ENCODE measurements at regions not wholly inside any gene's neighbourhood (a gene's known extent, or its start where the extent isn't known, plus 50 kb on each side); places are given as distances from the start of the nearest gene placed in this dataset.
A peak's percentile ranks its signal among the peaks of the same experiment; 100 is the strongest.
"Not testable (repeated sequence)": the region's sequence is repeated elsewhere in the genome, so short reads cannot be mapped to it uniquely, and the experiment has no call there.

GRCh38 chr12:9405886-9406563 lies 197.8 kb upstream of the PZP start:
- DNase-seq (no peak), ATAC-seq (no peak)
- TF ChIP-seq, protein P1, sequence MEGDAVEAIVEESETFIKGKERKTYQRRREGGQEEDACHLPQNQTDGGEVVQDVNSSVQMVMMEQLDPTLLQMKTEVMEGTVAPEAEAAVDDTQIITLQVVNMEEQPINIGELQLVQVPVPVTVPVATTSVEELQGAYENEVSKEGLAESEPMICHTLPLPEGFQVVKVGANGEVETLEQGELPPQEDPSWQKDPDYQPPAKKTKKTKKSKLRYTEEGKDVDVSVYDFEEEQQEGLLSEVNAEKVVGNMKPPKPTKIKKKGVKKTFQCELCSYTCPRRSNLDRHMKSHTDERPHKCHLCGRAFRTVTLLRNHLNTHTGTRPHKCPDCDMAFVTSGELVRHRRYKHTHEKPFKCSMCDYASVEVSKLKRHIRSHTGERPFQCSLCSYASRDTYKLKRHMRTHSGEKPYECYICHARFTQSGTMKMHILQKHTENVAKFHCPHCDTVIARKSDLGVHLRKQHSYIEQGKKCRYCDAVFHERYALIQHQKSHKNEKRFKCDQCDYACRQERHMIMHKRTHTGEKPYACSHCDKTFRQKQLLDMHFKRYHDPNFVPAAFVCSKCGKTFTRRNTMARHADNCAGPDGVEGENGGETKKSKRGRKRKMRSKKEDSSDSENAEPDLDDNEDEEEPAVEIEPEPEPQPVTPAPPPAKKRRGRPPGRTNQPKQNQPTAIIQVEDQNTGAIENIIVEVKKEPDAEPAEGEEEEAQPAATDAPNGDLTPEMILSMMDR (IDR thresholded peaks at IDR 0.05), result no peak
- TF ChIP-seq POLR2A (IDR thresholded peaks at IDR 0.05), result no peak
- Histone ChIP-seq H3K27ac (no peak overlapping the region), H3K36me3 (no peaks in the 10 kb centered on the region), H3K9me3 (no peaks in the 10 kb centered on the region), H3K4me1 (no peaks in the 10 kb centered on the region), H3K27me3 (no peaks in the 10 kb centered on the region), H3K4me3 (no peak overlapping the region)
- 90% methylated on average over 2 of the region's 25 CpGs for WGBS (ENCODE audit: insufficient coverage, low coverage, low lambda C conversion rate, missing lambda C conversion rate)
- intact Hi-C loops (cut with DNase I), result no loop called here

GRCh38 chr12:9404469-9405260 lies 196.5 kb upstream of the PZP start:
- intact Hi-C loops (cut with DNase I), result no loop called here
- ATAC-seq (peak in 1 of 4 donors; percentile 54), DNase-seq (no peak)
- WGBS (ENCODE audit: insufficient coverage, low coverage, low lambda C conversion rate, missing lambda C conversion rate), result 93% methylated on average over 15 of the region's 39 CpGs
- H3K9me3 ChIP-seq, result no peaks in the 10 kb centered on the region
- H3K4me3 ChIP-seq, result no peak overlapping the region
- no peaks in the 10 kb centered on the region for H3K36me3 ChIP-seq
- no peaks in the 10 kb centered on the region for H3K27me3 ChIP-seq
- no peaks in the 10 kb centered on the region for H3K4me1 ChIP-seq
- TF ChIP-seq POLR2A (IDR thresholded peaks at IDR 0.05), result no peak
- TF ChIP-seq, protein P1 (IDR thresholded peaks at IDR 0.05), result no peak
- no peak overlapping the region for H3K27ac ChIP-seq

DNA sequence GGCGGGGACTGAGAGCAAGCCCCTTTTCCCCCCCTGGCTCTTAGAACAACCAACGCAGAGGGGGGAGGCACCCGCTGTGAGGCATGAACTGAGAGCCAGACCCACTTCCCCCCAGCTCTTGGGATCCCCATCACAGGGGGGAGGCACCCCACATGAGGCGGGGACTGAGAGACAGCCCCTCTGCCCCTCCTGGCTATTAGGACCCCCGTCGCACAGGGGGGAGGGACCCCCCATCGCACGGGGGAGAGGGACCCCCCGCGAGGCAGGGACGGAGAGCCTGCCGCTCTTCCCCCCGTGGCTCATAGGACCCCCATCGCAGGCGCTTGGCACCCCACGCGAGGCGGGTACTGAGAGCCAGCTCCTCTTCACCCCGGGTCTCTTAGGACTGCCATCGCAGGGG lies 195.8 kb upstream of the PZP start:
- WGBS (ENCODE audit: insufficient coverage, low coverage, low lambda C conversion rate, missing lambda C conversion rate), result 65% methylated on average over 6 of the region's 20 CpGs
- no peaks in the 10 kb centered on the region for H3K36me3 ChIP-seq
- H3K27ac ChIP-seq, result no peak overlapping the region
- TF ChIP-seq POLR2A (IDR thresholded peaks at IDR 0.05), result no peak
- no peaks in the 10 kb centered on the region for H3K4me1 ChIP-seq
- no peaks in the 10 kb centered on the region for H3K27me3 ChIP-seq
- ATAC-seq, result peak in 1 of 4 donors; percentile 21
- H3K9me3 ChIP-seq, result no peaks in the 10 kb centered on the region
- DNase-seq, result no peak
- no peak overlapping the region for H3K4me3 ChIP-seq
- intact Hi-C loops (cut with DNase I), result no loop called here

DNA sequence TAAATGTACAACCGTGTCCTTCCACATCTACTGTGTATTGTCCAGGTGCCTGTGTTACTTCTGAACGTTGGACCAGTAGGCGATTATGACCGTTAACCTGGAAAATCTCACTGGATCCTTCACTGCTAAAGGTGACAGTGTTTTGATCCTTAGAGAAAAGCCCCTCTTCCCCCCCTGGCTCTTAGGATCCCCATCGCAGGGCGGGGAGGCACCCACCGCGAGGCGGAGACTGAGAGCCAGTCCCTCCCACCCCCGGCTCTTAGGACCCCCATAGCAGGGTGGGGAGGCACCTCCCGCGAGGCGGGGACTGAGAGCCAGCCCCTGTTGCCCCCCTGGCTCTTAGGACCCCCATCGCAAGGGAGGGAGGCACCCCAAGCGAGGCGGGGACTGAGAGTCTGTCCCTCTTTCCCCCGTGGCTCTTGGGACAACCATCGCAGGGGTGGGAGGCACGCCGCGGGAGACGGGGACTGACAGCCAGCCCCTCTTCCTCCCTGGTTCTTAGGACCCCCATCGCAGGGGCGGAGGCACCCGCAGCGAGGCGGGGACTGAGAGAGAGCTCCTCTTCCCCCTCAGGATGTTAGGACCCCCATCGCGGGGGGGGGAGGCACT lies 194.3 kb upstream of the PZP start:
- ATAC-seq; H3K36me3 ChIP-seq; H3K27ac ChIP-seq; H3K4me3 ChIP-seq; H3K27me3 ChIP-seq; H3K4me1 ChIP-seq; intact Hi-C loops (cut with DNase I); H3K9me3 ChIP-seq; DNase-seq: not testable (repeated sequence)
- 38% methylated on average over 4 of the region's 29 CpGs for WGBS (ENCODE audit: insufficient coverage, low coverage, low lambda C conversion rate, missing lambda C conversion rate)

GRCh38 chr12:9396367-9396766 lies 188.2 kb upstream of the PZP start:
- H3K4me1 ChIP-seq; H3K4me3 ChIP-seq; DNase-seq; H3K36me3 ChIP-seq; H3K27ac ChIP-seq; H3K9me3 ChIP-seq; ATAC-seq; intact Hi-C loops (cut with DNase I); H3K27me3 ChIP-seq: not testable (repeated sequence)
- WGBS (ENCODE audit: insufficient coverage, low coverage, low lambda C conversion rate, missing lambda C conversion rate), result 95% methylated on average over 10 of the region's 14 CpGs

GRCh38 chr12:9395220-9395619 lies 187.0 kb upstream of the PZP start:
- H3K27me3 ChIP-seq; ATAC-seq; H3K36me3 ChIP-seq; DNase-seq; intact Hi-C loops (cut with DNase I); H3K27ac ChIP-seq; H3K9me3 ChIP-seq; H3K4me1 ChIP-seq; H3K4me3 ChIP-seq: not testable (repeated sequence)
- WGBS (ENCODE audit: insufficient coverage, low coverage, low lambda C conversion rate, missing lambda C conversion rate), result no CpG with 5 or more reads among the region's 5 CpGs
